Mammary epithelial cell (primary cell): ENCODE measurements at regions not wholly inside any gene's neighbourhood (a gene's known extent, or its start where the extent isn't known, plus 50 kb on each side); places are given as distances from the start of the nearest gene placed in this dataset.

Experiments used
- EZH2 ChIP-seq: IDR thresholded peaks from 2 replicates; pipeline ENCODE4 v1.6.1; 2012; ENCODE audit warnings: low read length, inconsistent platforms, borderline replicate concordance
- TF ChIP-seq, protein P1 (sequence below), 2 donors: IDR thresholded peaks in 1 of 2; conservative IDR thresholded peaks in 1 of 2; 2 replicates each; pipeline ENCODE4 v1.5.1; 2011 to 2012; ENCODE audit warnings: inconsistent platforms in 2 of 2, low read length in 2 of 2, mild to moderate bottlenecking in 2 of 2, control low read depth in 1 of 2, low read depth in 1 of 2; ENCODE audit not compliant: insufficient read depth in 1 of 2; ENCODE audit errors: extremely low read depth in 1 of 2

DNA sequence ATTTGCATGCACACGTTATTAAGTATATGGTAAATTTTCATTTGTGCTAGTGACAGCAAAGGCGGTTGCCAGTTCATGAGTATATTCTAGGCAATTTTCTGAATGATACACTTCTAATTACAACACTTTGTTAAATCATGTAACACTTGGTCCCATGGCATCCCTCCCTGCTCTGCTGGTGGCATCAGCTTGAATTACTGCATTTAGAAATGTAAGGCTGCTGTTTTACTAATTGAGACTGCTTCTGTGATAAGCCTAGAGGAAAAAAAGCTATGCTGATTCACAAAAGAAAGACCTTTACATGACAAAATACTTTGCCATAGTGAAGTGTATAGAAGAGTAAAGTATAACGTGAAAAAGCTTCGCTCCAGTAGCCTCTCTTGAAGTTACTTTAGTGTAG, 636.1 kb downstream of the KCNH5 start:
- TF ChIP-seq, protein P1, sequence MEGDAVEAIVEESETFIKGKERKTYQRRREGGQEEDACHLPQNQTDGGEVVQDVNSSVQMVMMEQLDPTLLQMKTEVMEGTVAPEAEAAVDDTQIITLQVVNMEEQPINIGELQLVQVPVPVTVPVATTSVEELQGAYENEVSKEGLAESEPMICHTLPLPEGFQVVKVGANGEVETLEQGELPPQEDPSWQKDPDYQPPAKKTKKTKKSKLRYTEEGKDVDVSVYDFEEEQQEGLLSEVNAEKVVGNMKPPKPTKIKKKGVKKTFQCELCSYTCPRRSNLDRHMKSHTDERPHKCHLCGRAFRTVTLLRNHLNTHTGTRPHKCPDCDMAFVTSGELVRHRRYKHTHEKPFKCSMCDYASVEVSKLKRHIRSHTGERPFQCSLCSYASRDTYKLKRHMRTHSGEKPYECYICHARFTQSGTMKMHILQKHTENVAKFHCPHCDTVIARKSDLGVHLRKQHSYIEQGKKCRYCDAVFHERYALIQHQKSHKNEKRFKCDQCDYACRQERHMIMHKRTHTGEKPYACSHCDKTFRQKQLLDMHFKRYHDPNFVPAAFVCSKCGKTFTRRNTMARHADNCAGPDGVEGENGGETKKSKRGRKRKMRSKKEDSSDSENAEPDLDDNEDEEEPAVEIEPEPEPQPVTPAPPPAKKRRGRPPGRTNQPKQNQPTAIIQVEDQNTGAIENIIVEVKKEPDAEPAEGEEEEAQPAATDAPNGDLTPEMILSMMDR (conservative IDR thresholded peaks at IDR 0.05 in 1 of 2, IDR thresholded peaks at IDR 0.05 in 1 of 2; ENCODE audit: extremely low read depth in 1 of 2, insufficient read depth in 1 of 2, low read depth in 1 of 2, low read length in 2 of 2): no peak
- TF ChIP-seq EZH2: no peak
